IMR-90 (cell line): ENCODE measurements at regions not wholly inside any gene's neighbourhood (a gene's known extent, or its start where the extent isn't known, plus 50 kb on each side); places are given as distances from the start of the nearest gene placed in this dataset.
"Not testable (repeated sequence)": the region's sequence is repeated elsewhere in the genome, so short reads cannot be mapped to it uniquely, and the experiment has no call there.

Experiments
- BHLHE40 ChIP-seq: fragments of 150-350 bp; IDR thresholded peaks from 2 replicates; pipeline ENCODE4 v1.6.1; 2016; ENCODE audit warnings: mild to moderate bottlenecking, low read depth, low read length
- CEBPB ChIP-seq: IDR thresholded peaks from 2 replicates; pipeline ENCODE4 v1.6.1; 2012; ENCODE audit warnings: low read depth, low read length, improper control_type of control experiment
- CHD1 ChIP-seq: IDR thresholded peaks from 2 replicates; pipeline ENCODE4 v1.6.1; 2012; ENCODE audit warnings: low read depth, low read length, improper control_type of control experiment
- CTCF ChIP-seq: conservative IDR thresholded peaks from 2 replicates; pipeline ENCODE4 v1.5.1; 2012; ENCODE audit warnings: mild to moderate bottlenecking, low read depth, low read length, improper control_type of control experiment
- FOS ChIP-seq: fragments of 150-350 bp; IDR thresholded peaks from 2 replicates; pipeline ENCODE4 v1.6.1; 2016; ENCODE audit warnings: low read depth, low read length
- MAFK ChIP-seq: IDR thresholded peaks from 2 replicates; pipeline ENCODE4 v1.6.1; 2012; ENCODE audit warnings: low read depth, low read length, improper control_type of control experiment
- MAZ ChIP-seq: IDR thresholded peaks from 2 replicates; pipeline ENCODE4 v1.6.1; 2012; ENCODE audit warnings: low read depth, mild to moderate bottlenecking, low read length, improper control_type of control experiment, moderate library complexity, borderline replicate concordance
- MXI1 ChIP-seq: IDR thresholded peaks from 2 replicates; pipeline ENCODE4 v1.6.1; 2012; ENCODE audit warnings: low read depth, mild to moderate bottlenecking, low read length, moderate library complexity, borderline replicate concordance
- POLR2A ChIP-seq: IDR thresholded peaks from 2 replicates; pipeline ENCODE4 v1.6.1; 2012; ENCODE audit warnings: mild to moderate bottlenecking, low read depth, low read length
- RAD21 ChIP-seq: IDR thresholded peaks from 2 replicates; pipeline ENCODE4 v1.6.1; 2012; ENCODE audit warnings: low read length, improper control_type of control experiment
- RFX5 ChIP-seq: IDR thresholded peaks from 2 replicates; pipeline ENCODE4 v1.8.0; 2012; ENCODE audit warnings: low read depth, mild to moderate bottlenecking, low read length, moderate library complexity
- SMC3 ChIP-seq: fragments of 150-350 bp; IDR thresholded peaks from 2 replicates; pipeline ENCODE4 v1.6.1; 2016; ENCODE audit warnings: low read depth, mild to moderate bottlenecking, antibody characterized with exemption, low read length, moderate library complexity
- USF2 ChIP-seq: fragments of 150-350 bp; IDR thresholded peaks from 2 replicates; pipeline ENCODE4 v1.6.1; 2017; ENCODE audit warnings: mild to moderate bottlenecking, antibody characterized with exemption, low read length, low read depth
- TF ChIP-seq, protein P1 (sequence below): fragments of 150-350 bp; IDR thresholded peaks from 2 replicates; pipeline ENCODE4 v1.6.1; 2016; ENCODE audit warnings: low read depth, mild to moderate bottlenecking, low read length, moderate library complexity, borderline replicate concordance

GRCh38 chrX:91958351-91958750, 179.2 kb downstream of the PCDH11X start:
- not testable (repeated sequence) for TF ChIP-seq MAZ, RFX5, POLR2A, CTCF, MXI1, USF2, RAD21, MAFK, SMC3, CHD1, FOS, BHLHE40
- peak; percentile 78 for TF ChIP-seq CEBPB
- TF ChIP-seq, protein P1, sequence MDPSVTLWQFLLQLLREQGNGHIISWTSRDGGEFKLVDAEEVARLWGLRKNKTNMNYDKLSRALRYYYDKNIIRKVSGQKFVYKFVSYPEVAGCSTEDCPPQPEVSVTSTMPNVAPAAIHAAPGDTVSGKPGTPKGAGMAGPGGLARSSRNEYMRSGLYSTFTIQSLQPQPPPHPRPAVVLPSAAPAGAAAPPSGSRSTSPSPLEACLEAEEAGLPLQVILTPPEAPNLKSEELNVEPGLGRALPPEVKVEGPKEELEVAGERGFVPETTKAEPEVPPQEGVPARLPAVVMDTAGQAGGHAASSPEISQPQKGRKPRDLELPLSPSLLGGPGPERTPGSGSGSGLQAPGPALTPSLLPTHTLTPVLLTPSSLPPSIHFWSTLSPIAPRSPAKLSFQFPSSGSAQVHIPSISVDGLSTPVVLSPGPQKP, result not testable (repeated sequence)
